Testis (tissue), 2 donors: ENCODE measurements at regions not wholly inside any gene's neighbourhood (a gene's known extent, or its start where the extent isn't known, plus 50 kb on each side); places are given as distances from the start of the nearest gene placed in this dataset.

Source experiments
- POLR2A ChIP-seq: fragments of 450-650 bp; IDR thresholded peaks from one replicate; pipeline ENCODE4 v1.6.1; 2017; ENCODE audit warnings: antibody characterized with exemption, mild to moderate bottlenecking, moderate library complexity
- TF ChIP-seq, protein P1 (sequence below), 3 experiments: fragments of 450-650 bp in 2 of 3; fragments of 200-600 bp in 1 of 3; sonication (generic) in 1 of 3; IDR thresholded peaks; one replicate each; pipeline ENCODE4 v1.5.1; 2016 to 2019; ENCODE audit warnings: antibody characterized with exemption in 3 of 3, mild to moderate bottlenecking in 2 of 3, moderate library complexity in 1 of 3

DNA sequence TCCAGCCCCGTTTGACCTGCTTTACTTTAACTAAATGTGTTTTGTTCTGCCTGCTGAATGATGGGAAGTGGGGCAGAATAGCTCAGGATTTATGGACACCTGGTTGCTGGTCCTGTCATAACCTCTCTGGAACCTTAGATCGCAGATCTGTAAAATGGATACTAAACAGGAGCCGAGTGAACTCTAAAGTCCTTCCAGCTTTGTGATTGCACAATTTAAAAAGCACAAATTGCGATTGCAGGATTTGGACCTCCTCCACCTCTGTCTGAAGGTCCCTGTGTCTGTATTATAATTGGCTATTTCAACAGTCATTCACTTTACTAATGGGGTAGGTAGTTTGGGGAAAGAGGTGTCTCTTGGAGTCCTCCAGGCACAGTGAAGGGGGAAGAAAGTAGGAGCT is 220.4 kb downstream of the LY86 start:
- TF ChIP-seq, protein P1, sequence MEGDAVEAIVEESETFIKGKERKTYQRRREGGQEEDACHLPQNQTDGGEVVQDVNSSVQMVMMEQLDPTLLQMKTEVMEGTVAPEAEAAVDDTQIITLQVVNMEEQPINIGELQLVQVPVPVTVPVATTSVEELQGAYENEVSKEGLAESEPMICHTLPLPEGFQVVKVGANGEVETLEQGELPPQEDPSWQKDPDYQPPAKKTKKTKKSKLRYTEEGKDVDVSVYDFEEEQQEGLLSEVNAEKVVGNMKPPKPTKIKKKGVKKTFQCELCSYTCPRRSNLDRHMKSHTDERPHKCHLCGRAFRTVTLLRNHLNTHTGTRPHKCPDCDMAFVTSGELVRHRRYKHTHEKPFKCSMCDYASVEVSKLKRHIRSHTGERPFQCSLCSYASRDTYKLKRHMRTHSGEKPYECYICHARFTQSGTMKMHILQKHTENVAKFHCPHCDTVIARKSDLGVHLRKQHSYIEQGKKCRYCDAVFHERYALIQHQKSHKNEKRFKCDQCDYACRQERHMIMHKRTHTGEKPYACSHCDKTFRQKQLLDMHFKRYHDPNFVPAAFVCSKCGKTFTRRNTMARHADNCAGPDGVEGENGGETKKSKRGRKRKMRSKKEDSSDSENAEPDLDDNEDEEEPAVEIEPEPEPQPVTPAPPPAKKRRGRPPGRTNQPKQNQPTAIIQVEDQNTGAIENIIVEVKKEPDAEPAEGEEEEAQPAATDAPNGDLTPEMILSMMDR (IDR thresholded peaks at IDR 0.05), result no peak
- no peak for TF ChIP-seq POLR2A
